Glomerular visceral epithelial cell (primary cell): ENCODE measurements at regions not wholly inside any gene's neighbourhood (a gene's known extent, or its start where the extent isn't known, plus 50 kb on each side); places are given as distances from the start of the nearest gene placed in this dataset.

Source experiments
- DNase-seq: peaks from one replicate; pipeline ENCODE4 v3.0.0-alpha.2; 2016; ENCODE audit errors: extremely low spot score

DNA sequence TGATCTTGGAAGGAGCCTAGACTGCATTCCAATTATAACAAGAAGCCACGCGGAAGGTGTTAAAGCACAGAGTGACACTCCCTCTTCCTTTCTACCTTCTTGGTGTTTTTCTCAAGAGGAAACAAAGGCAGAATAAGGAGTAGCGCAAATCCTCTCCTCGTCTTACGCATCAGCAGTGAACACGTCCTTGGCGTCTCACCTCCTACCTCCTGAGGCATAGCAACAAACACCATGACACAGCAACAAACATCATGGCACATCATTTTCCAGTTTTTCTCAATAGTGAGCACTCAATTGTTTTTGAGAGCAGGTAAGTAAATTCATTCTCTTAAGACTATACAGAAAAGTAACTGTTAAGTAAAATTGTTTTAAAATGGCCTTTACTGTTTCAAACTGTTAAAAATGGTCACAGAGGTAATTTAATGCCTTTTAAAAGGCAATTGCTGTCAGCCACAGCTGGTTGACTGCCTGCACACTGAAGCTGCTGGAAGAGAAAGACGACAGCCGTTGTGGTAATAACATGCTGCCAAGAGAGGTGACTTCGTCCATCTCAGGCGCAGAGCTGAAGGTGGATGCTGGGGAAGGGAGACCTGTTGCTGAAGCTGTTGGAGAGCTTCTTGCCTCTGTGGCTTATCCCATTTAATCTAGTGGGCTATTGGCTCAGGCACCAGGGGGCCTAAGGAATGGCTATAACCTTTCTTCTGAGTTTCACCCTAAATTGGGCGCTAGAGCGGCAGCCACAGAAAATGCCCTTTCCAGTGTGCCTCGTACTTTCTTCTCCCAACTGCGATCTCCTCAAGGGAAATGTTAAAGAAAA lies 703.7 kb downstream of the UQCRFS1 start:
- no peak for DNase-seq

- DNase-seq: no peak
Measured at GRCh38 chr19:28508666-28509065, 704.3 kb downstream of the UQCRFS1 start.

GRCh38 chr19:28505933-28506332 lies 707.0 kb downstream of the UQCRFS1 start:
- no peak for DNase-seq

GRCh38 chr19:28505134-28505533 lies 707.8 kb downstream of the UQCRFS1 start:
- no peak for DNase-seq

DNA sequence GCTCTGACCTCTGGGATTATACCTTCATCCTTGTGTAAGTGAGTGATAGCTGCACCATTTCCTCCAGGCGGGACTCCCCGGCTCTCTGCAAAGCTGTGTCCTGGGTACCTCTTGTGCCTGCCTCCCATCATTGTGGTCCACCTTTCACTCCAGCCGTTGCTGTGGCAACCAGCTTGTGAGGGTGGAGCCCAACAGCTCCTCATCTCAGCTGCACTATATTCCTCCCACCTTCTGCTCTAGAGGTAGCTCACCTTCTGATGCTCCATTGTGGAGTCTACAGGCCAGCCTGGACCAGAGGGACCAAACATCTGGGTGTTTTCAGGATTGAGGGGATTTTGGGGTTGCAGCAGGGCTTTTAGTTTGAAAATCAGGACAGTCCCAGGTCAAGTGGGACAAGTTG lies 708.2 kb downstream of the UQCRFS1 start:
- DNase-seq: no peak

- no peak for DNase-seq
Measured at GRCh38 chr19:28504139-28504538, 708.8 kb downstream of the UQCRFS1 start.

GRCh38 chr19:28502879-28503734 lies 709.8 kb downstream of the UQCRFS1 start:
- DNase-seq: no peak

DNA sequence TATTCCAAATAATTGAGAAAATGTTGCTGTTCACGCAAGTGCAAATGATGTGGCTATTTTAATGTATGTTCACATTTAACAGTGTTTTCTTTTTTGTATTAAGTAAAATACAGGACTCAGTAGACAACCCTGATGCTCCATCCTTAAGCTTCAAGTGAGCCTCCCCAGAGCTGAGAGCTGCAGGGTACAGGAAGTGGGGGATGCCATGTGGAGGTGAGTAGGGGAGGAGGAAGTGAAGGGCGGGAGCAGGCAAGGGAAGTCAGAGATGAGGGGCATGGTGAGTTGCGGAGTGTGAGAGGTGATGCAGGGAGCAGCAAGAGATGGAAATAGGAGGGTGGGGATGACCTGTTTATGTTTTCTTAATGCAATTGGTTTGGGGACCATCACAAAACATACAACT lies 711.0 kb downstream of the UQCRFS1 start:
- no peak for DNase-seq

DNA sequence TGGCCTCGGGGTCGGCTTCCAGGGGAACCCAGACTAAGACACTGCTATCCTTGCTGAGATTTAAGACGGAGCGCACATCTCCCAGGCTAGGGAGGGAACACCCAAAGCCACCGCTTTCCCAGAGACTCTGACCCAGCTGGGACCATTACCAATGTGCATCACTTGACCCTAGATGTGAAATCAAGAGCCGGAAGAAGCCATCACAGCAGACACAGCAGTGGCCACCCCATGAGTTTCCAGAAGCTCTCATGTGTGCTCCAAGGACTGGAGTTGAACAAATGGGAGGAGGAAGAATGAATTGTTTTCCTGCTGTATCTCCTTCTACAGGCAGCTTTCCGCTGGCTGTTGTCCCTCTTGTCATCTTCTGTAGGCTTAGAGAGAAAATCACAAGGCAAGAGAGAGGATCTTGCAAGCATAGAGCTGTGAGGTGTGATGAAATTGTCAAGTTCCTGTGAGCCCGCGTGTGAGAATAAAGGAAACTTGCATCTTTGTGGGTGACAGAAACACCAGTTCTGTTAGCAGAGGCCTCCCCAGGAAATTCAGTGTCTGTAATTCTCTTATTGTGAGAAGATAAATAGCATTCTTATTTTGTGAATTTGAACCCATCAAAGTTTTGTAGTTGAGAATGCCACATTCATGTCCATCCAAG lies 711.8 kb downstream of the UQCRFS1 start:
- DNase-seq: no peak

- no peak for DNase-seq
Measured at GRCh38 chr19:28500296-28500695, 712.7 kb downstream of the UQCRFS1 start.

DNA sequence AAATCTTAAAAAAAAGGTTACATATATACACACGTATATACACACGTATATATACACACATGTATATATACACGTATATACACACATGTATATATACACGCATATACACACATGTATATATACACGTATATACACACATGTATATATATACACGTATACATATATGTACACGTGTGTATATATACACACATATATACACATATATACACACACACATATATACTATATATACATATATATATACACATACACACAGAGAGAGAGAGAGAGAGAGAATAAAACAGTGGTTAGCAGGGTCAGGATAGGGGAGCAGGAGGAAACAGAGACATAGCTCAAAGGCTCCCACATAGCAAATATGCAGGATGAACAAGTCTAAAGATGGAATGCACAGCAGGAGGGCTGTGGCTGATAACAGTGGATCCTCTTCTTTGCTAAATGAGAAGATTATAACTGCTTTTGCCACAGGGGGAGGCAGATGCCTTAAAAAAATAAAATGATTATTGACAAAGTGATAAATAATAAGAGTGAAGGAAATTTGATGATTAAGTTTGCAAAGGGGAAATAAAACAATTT lies 714.5 kb downstream of the UQCRFS1 start:
- DNase-seq: no peak

- DNase-seq: no peak
Measured at GRCh38 chr19:28497887-28498286, 715.1 kb downstream of the UQCRFS1 start.

- DNase-seq: peak; percentile 52
Measured at GRCh38 chr19:28497137-28497536, 715.8 kb downstream of the UQCRFS1 start.

DNA sequence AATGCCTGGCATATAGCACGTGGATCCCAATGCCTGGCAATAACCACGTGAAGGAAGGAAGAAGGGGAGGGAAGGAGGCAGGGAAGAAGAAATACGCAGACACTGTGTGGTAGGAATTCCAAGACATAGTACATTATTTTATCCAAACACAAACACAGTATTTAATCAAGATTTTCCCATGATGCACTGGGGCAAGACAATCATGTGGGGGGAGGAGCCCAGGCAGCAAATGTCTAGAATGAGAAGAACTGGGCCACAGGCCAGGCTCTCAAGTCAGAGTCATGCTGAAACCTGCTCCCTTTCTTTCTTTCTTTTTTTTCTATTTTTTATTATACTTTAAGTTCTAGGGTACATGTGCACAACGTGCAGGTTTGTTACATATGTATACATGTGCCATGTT lies 717.9 kb downstream of the UQCRFS1 start:
- no peak for DNase-seq

DNA sequence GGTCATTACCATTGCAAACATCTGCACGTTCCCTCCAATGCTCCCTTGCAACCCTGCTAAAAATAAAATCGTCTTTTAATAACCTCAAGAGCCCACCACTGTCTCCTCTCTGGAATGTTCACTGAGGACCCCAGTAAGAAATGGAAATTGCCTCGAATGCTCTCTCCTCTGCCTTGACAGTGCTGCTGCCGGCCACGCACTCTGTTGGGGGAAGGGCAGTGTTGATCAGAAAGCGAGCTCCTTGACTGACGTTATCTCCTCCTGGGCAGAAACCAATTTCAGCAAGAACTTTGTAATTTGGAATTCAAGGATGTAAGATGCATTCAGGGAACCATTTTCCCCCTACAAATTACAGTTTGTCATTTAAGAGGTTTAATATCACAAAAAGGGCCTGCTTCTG lies 718.5 kb downstream of the UQCRFS1 start:
- no peak for DNase-seq

DNA sequence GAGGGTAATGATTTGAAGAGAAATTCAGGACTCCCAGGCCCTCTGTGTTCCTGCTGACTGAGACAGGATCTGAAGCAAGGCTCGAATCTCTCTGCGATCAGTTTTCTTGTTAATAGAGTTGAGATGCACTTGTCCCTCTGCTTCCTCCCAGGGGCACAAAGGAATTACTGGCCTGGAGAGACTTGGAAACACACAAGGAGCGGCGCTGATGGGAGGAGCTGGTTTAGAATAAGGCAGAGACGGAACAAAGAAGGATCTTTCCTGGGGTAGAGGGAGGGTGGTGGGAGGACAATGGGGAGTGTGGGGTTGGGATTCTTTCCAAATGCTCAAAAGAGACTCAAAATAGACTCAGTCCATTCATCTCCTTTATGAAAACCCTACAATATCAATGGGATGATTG lies 719.1 kb downstream of the UQCRFS1 start:
- DNase-seq: no peak

GRCh38 chr19:28492621-28493020 lies 720.3 kb downstream of the UQCRFS1 start:
- DNase-seq: no peak

GRCh38 chr19:28492201-28492600 lies 720.8 kb downstream of the UQCRFS1 start:
- DNase-seq: no peak

GRCh38 chr19:28489776-28490175 lies 723.2 kb downstream of the UQCRFS1 start:
- DNase-seq: no peak

GRCh38 chr19:28489126-28489660 lies 723.8 kb downstream of the UQCRFS1 start:
- DNase-seq: no peak

- DNase-seq: no peak
Measured at GRCh38 chr19:28487999-28488398, 725.0 kb downstream of the UQCRFS1 start.

DNA sequence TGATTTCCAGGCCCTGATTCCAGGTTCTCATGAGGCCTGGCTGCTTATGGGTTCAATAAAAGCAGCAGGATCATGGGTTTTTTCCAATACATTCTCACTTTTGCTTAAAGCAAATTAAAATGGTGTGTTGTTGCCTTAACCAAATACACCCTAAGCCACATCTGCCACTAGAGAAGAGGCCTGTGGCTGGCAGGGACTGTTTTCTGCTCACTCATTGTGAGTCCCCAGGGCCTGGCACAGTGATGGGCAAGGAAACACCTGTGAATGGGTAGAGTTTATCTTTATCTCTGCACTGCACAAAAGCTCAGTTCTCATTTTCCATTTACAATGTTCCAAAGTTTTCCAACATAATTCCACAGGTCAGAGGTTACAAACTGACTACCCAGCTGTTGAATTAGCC lies 726.0 kb downstream of the UQCRFS1 start:
- DNase-seq: no peak
